Smooth muscle cell (in vitro differentiated cells): ENCODE measurements at regions not wholly inside any gene's neighbourhood (a gene's known extent, or its start where the extent isn't known, plus 50 kb on each side); places are given as distances from the start of the nearest gene placed in this dataset.

Experiments
- DNase-seq: peaks from one replicate; lab custom pipeline; 2025; ENCODE audit not compliant: unreplicated experiment; lab: John Stamatoyannopoulos, UW
- H2AFZ ChIP-seq: fragments of 200-600 bp; sonication (generic); 2 replicates; pipeline ENCODE4 v1.6.0; 2016; ENCODE audit warnings: antibody characterized with exemption, low read depth, mild to moderate bottlenecking
- H3F3A ChIP-seq: fragments of 200-600 bp; sonication (generic); 2 replicates; pipeline ENCODE4 v1.6.0; 2017; ENCODE audit warnings: antibody characterized with exemption, low read depth
- H3K27ac ChIP-seq: fragments of 200-600 bp; sonication (generic); 2 replicates; pipeline ENCODE4 v1.5.1; 2016; ENCODE audit warnings: low read depth, mild to moderate bottlenecking
- H3K27me3 ChIP-seq: fragments of 200-600 bp; sonication (generic); 2 replicates; pipeline ENCODE4 v1.6.1; 2016; ENCODE audit warnings: low read depth, mild to moderate bottlenecking
- H3K36me3 ChIP-seq: fragments of 200-600 bp; sonication (generic); 2 replicates; pipeline ENCODE4 v1.5.1; 2016; ENCODE audit warnings: low read depth
- H3K4me1 ChIP-seq: fragments of 200-600 bp; sonication (generic); 2 replicates; pipeline ENCODE4 v1.5.1; 2016; ENCODE audit warnings: low read depth
- H3K4me2 ChIP-seq: fragments of 200-600 bp; sonication (generic); 2 replicates; pipeline ENCODE4 v1.6.0; 2016; ENCODE audit warnings: mild to moderate bottlenecking
- H3K4me3 ChIP-seq: fragments of 200-600 bp; sonication (generic); 2 replicates; pipeline ENCODE4 v1.5.1; 2016; ENCODE audit warnings: mild to moderate bottlenecking
- H3K79me2 ChIP-seq: fragments of 200-600 bp; sonication (generic); 2 replicates; pipeline ENCODE4 v1.6.0; 2016; ENCODE audit warnings: low read depth, mild to moderate bottlenecking
- H3K9ac ChIP-seq: fragments of 200-600 bp; sonication (generic); 2 replicates; pipeline ENCODE4 v1.6.0; 2016; ENCODE audit warnings: low read depth
- H3K9me3 ChIP-seq: fragments of 200-600 bp; sonication (generic); replicated peaks from 2 replicates; pipeline ENCODE4 v1.5.1; 2016; ENCODE audit warnings: low read depth
- H4K20me1 ChIP-seq: fragments of 200-600 bp; sonication (generic); 2 replicates; pipeline ENCODE4 v1.6.0; 2016; ENCODE audit warnings: low read depth
- CTCF ChIP-seq: fragments of 200-600 bp; sonication (generic); IDR thresholded peaks from 2 replicates; pipeline ENCODE4 v1.5.1; 2017; ENCODE audit warnings: borderline replicate concordance, mild to moderate bottlenecking, antibody characterized with exemption; ENCODE audit not compliant: insufficient read depth, poor library complexity, severe bottlenecking
- WGBS: methylation state at CpG from one replicate; pipeline ENCODE4 v1.1.7; 2016; ENCODE audit warnings: low lambda C conversion rate; 5-methylcytosine and 5-hydroxymethylcytosine counted together

GRCh38 chr3:160091441-160091840 lies 102.8 kb downstream of the IL12A start:
- Histone ChIP-seq H3K4me2 (no peak overlapping the region), H4K20me1 (no peaks in the 10 kb centered on the region), H3F3A (no peaks in the 10 kb centered on the region), H3K4me1 (no peaks in the 10 kb centered on the region), H3K9ac (no peak overlapping the region), H3K27ac (no peak overlapping the region), H3K79me2 (no peaks in the 10 kb centered on the region), H3K27me3 (no peaks in the 10 kb centered on the region), H3K4me3 (no peak overlapping the region), H3K36me3 (no peaks in the 10 kb centered on the region), H2AFZ (no peak overlapping the region), H3K9me3 (no peaks in the 10 kb centered on the region)
- no peak for DNase-seq
- WGBS = 96% methylated on average over 4 of the region's 4 CpGs
- no peak for TF ChIP-seq CTCF

GRCh38 chr3:160092760-160093159 lies 104.1 kb downstream of the IL12A start:
- H3K36me3 ChIP-seq = no peaks in the 10 kb centered on the region
- 97% methylated on average over 4 of the region's 4 CpGs for WGBS
- no peak overlapping the region for H3K9ac ChIP-seq
- TF ChIP-seq CTCF = no peak
- no peak overlapping the region for H2AFZ ChIP-seq
- no peaks in the 10 kb centered on the region for H4K20me1 ChIP-seq
- no peak for DNase-seq
- no peak overlapping the region for H3K4me2 ChIP-seq
- no peak overlapping the region for H3K27ac ChIP-seq
- no peaks in the 10 kb centered on the region for H3K9me3 ChIP-seq
- H3K27me3 ChIP-seq = no peaks in the 10 kb centered on the region
- H3K4me3 ChIP-seq = no peak overlapping the region
- H3K4me1 ChIP-seq = no peaks in the 10 kb centered on the region
- H3K79me2 ChIP-seq = no peaks in the 10 kb centered on the region
- no peaks in the 10 kb centered on the region for H3F3A ChIP-seq

- no peaks in the 10 kb centered on the region for H3K27me3 ChIP-seq
- H2AFZ ChIP-seq = no peak overlapping the region
- DNase-seq = no peak
- no peak overlapping the region for H3K4me2 ChIP-seq
- H3K79me2 ChIP-seq = no peaks in the 10 kb centered on the region
- WGBS = 96% methylated on average over 4 of the region's 4 CpGs
- no peaks in the 10 kb centered on the region for H4K20me1 ChIP-seq
- no peak overlapping the region for H3K9ac ChIP-seq
- H3K4me3 ChIP-seq = no peak overlapping the region
- TF ChIP-seq CTCF = no peak
- H3F3A ChIP-seq = no peaks in the 10 kb centered on the region
- no peaks in the 10 kb centered on the region for H3K4me1 ChIP-seq
- no peak overlapping the region for H3K27ac ChIP-seq
- no peaks in the 10 kb centered on the region for H3K36me3 ChIP-seq
- no peaks in the 10 kb centered on the region for H3K9me3 ChIP-seq
Measured at GRCh38 chr3:160094562-160094961, 105.9 kb downstream of the IL12A start.

- Histone ChIP-seq H3K27ac (no peak overlapping the region), H3K9me3 (no peaks in the 10 kb centered on the region), H3K9ac (no peak overlapping the region), H3K79me2 (no peaks in the 10 kb centered on the region), H3K4me3 (no peak overlapping the region), H3K27me3 (no peaks in the 10 kb centered on the region), H3K4me2 (no peak overlapping the region), H3K36me3 (no peaks in the 10 kb centered on the region), H4K20me1 (no peaks in the 10 kb centered on the region), H3K4me1 (no peaks in the 10 kb centered on the region), H3F3A (no peaks in the 10 kb centered on the region), H2AFZ (no peak overlapping the region)
- WGBS = 89% methylated on average over 11 of the region's 11 CpGs
- DNase-seq = no peak
- no peak for TF ChIP-seq CTCF
Measured at GRCh38 chr3:160097478-160097877, 108.8 kb downstream of the IL12A start.
